GM19240 (cell line): ENCODE measurements at regions not wholly inside any gene's neighbourhood (a gene's known extent, or its start where the extent isn't known, plus 50 kb on each side); places are given as distances from the start of the nearest gene placed in this dataset.
"Not testable (repeated sequence)": the region's sequence is repeated elsewhere in the genome, so short reads cannot be mapped to it uniquely, and the experiment has no call there.

Experiments used
- DNase-seq: peaks from one replicate; pipeline ENCODE4 v3.0.0; 2011; ENCODE audit warnings: low spot score; ENCODE audit not compliant: insufficient read length

- no peak for DNase-seq
These were observed 144.4 kb downstream of the PTBP2 start for GRCh38 chr1:96865731-96866685.

DNA sequence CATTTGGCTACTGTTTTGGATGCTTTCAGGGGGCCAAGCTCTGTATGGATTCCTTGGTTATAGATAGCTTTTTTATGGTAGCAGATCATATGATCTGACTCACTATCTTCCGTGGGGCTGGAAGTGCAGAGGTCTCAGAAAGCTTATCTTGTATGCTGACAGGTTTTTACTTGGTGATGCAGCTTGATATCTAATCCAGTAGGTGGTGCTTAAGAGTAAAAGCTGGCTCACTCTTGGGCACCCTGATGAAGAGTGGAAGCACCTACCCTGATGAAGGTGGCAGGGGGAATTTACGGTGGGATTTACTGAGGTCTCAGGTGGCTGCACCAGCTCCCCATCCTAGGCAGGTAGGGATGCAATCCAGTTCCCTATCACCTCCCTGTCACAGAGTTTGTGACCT, 151.2 kb downstream of the PTBP2 start:
- DNase-seq = no peak

DNA sequence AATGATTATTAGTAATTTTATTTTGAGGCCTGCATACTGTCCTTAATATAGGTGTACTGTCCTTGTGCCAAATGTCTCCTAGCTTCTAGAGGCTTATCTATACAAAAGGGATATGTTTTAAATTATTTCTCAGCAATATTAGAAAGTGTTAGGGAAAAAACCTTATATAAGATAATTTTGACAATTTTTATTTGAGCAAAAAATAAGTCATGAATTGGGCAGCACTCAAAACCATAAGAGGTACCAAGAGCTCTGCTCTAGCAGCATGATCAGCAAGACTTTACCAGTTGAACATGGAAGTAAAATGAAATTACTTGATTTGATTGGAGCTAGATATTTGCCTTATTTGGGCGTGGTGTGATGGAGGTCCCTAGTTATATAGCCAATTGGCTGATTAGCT, 157.1 kb downstream of the PTBP2 start:
- no peak for DNase-seq

- DNase-seq = no peak
These were observed 159.0 kb downstream of the PTBP2 start for GRCh38 chr1:96880626-96881025.

DNA sequence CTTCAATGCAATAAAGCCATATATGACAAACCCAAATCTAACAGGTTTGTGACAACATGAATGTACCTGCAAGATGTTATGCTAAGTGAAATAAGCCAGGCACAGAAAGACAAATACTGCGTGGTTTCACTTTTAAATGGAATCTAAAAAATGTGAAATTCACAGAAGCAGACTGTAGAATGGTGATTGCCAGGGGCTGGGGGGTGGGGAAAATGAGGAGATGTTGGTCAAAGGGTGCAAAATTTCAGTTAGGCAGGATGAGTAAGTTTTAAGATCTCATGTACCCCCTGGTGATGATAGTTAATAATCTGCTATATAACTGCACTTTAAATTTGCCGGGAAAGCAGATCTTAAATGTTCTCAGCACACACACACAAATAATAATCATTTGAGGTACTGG, 160.5 kb downstream of the PTBP2 start:
- no peak for DNase-seq

DNA sequence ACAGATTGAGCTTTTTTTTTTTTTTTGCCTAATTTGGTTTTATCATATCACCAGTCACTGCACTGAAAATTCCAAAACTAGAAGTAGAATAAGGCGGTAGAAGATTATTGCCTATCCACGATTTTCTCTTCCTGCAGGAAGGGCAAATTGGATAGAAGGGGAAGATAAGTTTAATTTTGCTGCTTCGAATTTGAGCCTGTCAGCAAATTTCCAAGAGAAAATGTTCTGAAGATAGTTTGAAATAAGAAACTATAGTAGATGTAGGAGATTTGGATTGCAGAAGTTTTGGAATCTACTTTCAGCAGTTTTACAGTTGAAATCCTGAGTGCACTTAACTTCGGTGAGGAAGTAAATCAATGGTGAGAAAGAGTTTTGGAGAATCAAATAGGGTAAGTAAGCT, 164.9 kb downstream of the PTBP2 start:
- DNase-seq = no peak

GRCh38 chr1:96887501-96887900, 165.9 kb downstream of the PTBP2 start:
- no peak for DNase-seq

DNA sequence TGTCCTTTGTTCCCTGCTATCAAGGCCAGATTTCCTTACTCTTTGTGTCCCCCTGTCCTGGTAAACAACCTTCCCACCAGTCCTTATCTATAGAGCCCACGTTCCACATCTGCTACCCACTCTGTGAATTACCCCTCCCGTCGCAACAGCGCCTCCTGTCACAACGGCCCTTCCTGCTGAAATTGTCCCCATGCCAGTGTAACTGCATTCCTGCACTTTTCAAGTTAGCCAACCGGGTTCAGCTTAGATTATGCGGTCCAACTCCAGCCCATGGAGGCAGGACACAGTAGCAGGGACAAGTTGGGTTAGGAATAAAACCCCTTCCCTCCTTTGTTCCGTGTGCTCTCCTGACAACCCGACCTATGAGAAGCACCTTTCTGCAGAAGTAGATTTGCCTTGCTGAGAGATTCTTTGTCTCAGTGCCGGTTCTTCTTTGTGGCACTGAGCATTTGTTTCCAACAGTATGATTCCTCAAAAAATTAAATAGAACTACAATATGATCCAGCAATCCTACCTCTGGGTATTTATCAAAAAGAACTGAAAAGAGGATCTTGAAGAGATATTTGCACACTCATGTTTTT, 180.3 kb downstream of the PTBP2 start:
- DNase-seq = no peak

- DNase-seq = no peak
These were observed 190.7 kb downstream of the PTBP2 start for GRCh38 chr1:96912248-96912647.

GRCh38 chr1:96915701-96916100, 194.1 kb downstream of the PTBP2 start:
- DNase-seq = not testable (repeated sequence)

DNA sequence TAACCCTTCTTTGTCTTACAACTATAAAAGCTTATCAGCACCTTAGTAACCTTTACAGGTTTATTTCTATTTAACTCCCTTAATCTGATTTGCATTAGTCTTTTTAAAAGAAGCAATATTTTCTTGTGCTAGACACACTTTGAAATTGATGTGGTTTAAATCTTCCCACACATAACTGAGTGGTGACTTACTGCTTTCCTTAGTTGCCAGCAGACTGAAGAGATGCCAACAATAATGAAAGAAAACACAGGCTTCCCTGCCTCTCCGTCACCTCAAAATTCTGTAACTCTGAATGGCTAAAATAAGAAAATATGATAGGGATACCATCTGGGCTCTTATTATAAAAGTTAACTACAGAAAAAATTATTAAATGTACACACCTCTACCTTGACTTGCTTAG, 196.8 kb downstream of the PTBP2 start:
- no peak for DNase-seq

- DNase-seq = no peak
These were observed 200.6 kb downstream of the PTBP2 start for GRCh38 chr1:96922181-96922580.

- no peak for DNase-seq
These were observed 202.2 kb downstream of the PTBP2 start for GRCh38 chr1:96923753-96924152.

- DNase-seq = no peak
These were observed 204.6 kb downstream of the PTBP2 start for GRCh38 chr1:96926176-96926575.

DNA sequence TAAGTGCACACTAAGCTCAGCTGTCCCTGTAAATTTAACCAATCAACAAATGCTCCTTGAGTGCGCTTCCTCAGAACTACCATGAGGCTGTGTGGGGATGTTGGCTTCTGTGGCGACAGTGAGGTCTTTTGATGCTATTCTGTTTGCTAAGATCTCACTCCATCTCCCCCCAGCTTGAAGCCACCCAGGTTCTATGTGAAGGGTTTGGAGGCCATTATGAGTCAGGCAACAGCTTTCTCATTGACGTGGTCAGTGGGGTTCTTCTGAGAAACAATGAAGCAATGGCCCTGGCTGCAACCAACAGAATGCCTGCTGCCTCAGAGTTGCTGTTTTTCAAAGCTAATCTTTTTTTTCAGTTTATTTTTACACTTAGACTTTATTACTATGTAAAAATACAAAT, 205.5 kb downstream of the PTBP2 start:
- DNase-seq = no peak

DNA sequence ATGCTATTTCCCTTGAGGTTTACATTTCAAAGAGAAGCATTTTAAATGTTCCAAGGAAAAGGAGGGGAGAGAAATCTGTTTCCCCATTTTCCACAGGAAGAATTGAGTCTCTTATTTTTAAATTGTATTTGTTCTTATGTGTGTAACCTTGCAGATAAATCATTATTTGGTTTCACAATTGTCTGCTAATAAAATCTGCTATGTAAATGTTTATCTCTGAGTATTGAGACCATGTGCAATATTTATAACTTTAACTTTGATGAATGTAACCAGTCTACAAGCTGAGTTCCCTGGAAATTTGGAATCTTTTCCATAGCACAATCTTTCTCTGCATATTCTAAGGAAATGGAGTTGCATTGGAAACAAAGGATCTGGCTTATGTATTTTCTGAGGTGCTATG, 209.6 kb downstream of the PTBP2 start:
- no peak for DNase-seq

GRCh38 chr1:96934282-96934681, 212.7 kb downstream of the PTBP2 start:
- DNase-seq = no peak

DNA sequence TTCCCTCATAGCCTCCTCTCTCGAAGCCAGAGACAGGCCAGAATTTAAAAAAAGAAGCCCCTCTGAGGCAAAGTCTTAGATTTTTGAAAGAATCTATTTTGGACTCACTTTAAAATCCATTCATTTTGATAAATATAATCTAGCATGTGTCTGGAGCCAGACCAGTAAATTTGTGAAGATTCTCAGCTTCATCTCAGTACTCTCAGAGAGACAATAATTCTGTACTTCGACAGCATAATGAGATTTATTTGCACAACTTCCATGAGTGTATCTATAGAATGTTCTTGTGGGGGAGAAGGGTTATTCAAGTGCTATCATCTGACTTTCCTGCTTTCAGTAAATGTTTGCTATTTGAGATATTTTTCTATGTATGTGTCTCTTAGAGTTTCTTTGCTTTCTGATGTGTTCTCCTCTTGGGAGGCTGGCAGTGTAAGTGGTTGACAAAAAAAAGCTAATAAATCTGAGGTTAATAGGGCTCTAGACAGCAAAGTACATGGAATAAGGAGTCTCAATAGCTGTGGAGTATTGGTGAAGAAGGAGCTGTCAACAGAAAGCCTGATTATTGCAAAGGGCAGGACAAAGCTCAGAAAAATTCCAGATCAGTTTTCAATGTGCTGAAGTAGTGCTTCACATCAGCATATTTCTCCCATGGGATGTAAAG, 223.0 kb downstream of the PTBP2 start:
- DNase-seq = no peak

- no peak for DNase-seq
These were observed 224.0 kb downstream of the PTBP2 start for GRCh38 chr1:96945509-96946084.

DNA sequence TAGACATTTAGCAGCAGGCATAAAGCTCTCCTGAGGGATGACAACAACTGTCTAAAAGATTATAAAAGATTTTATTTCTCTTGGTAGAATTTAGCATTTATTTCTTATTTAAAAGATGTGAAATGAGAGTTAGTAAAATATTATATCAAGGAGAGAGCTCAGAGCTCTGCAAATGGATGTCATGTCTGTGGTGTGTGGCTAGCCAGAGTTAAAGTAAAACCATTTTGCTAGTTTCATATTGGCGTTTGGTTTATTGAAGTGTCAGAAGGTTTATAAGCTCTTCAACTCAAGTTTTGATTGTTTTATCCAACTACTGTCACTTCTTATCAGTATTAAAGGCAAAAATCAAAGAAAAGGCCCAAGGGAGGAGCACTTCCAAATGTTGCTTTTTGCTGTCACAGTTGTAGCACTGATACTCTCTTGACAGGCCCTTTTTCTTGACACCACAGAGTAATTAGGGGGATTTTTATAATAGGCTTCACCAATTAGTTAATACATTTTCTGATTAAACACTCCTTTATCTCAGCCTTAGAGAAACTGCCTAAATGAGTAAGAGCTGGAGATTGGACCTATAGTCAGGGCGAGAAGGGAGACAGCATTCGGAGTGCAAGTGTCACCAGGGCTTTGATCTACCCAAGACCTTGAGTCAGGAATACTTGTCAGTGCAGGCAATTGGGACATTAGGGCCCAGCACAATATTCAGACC, 233.9 kb downstream of the PTBP2 start:
- DNase-seq = no peak

DNA sequence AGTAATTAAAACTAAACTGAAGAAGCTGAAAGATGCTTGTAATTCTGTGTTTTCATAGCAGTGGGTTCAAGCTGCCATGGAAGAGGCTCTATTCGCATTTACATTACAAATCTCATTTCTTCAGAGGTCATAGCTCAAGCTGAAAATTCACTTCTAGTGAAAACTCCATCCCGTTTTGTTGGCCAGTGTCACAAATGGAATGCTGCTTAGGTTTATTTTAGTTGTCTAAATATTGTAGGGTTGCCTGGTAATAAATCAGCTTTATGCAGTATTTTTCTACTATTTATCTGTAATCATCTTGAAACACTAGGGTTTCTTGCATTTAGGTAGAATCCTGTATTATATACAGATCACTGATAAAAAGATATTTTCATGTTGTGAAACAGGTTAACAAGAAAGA, 240.6 kb downstream of the PTBP2 start:
- DNase-seq = no peak
